ENCODE measurements at regions not wholly inside any gene's neighbourhood (a gene's known extent, or its start where the extent isn't known, plus 50 kb on each side); places are given as distances from the start of the nearest gene placed in this dataset.

DNA sequence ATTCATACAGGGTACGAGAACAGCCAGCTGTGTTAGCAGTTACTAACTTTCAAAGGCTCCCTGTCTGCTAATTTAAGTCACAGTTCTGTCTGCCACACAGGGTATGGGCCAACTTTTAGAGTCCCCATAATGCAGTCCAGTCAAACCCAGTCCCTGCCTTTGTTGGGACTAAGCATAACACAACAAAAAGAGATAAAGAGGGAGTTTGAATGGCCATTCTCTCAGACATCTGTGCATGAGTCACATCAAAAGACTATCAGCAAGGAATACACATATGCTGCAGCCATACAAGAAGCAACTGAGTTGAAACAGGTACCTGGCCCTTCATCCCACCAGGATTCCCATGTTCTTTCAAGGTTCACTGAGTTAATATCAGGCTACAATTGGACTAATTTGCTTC is 744.5 kb upstream of the C9orf72 start:
- no peaks in the 10 kb centered on the region for H3K27me3 ChIP-seq (ENCODE audit: low read depth, low read length)
- no peaks in the 10 kb centered on the region for H4K20me1 ChIP-seq (ENCODE audit: insufficient read depth, low read length)
- TF ChIP-seq EZH2phosphoT487 (IDR thresholded peaks at IDR 0.05; ENCODE audit: low read depth) = no peak
- TF ChIP-seq, protein P1, sequence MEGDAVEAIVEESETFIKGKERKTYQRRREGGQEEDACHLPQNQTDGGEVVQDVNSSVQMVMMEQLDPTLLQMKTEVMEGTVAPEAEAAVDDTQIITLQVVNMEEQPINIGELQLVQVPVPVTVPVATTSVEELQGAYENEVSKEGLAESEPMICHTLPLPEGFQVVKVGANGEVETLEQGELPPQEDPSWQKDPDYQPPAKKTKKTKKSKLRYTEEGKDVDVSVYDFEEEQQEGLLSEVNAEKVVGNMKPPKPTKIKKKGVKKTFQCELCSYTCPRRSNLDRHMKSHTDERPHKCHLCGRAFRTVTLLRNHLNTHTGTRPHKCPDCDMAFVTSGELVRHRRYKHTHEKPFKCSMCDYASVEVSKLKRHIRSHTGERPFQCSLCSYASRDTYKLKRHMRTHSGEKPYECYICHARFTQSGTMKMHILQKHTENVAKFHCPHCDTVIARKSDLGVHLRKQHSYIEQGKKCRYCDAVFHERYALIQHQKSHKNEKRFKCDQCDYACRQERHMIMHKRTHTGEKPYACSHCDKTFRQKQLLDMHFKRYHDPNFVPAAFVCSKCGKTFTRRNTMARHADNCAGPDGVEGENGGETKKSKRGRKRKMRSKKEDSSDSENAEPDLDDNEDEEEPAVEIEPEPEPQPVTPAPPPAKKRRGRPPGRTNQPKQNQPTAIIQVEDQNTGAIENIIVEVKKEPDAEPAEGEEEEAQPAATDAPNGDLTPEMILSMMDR (IDR thresholded peaks at IDR 0.05; ENCODE audit: low read depth, low read length) = no peak

DNA sequence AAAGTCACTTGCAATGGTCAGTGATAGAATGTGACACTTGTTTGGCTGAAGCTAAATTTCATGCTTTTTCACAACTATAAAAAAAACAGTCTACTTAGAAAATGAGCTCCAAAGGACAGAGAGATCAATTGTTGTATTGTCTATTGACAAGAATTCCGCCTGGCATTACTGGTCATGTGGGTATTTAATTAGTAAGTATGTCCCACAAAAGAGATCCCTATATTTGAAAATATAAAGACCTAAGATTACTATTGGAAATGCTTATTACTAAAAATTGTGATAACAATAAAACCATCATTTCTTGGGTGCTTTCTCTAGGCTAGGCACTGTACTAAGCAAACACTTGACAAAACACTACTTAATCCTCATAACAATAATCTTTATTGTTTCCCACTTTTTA is 745.2 kb upstream of the C9orf72 start:
- H3K4me2 ChIP-seq (ENCODE audit: low read length) = no peak overlapping the region
- H3K9ac ChIP-seq (ENCODE audit: low read length) = no peak overlapping the region
- no peak overlapping the region for H2AFZ ChIP-seq (ENCODE audit: low read depth, low read length)
- no peaks in the 10 kb centered on the region for H4K20me1 ChIP-seq (ENCODE audit: insufficient read depth, low read length)
- no peak overlapping the region for H3K27ac ChIP-seq (ENCODE audit: low read length)
- no peaks in the 10 kb centered on the region for H3K79me2 ChIP-seq (ENCODE audit: low read length)
- no peaks in the 10 kb centered on the region for H3K36me3 ChIP-seq (replicated peaks; ENCODE audit: low read depth, low read length)
- TF ChIP-seq EZH2phosphoT487 (IDR thresholded peaks at IDR 0.05; ENCODE audit: low read depth) = no peak
- TF ChIP-seq, protein P1 (IDR thresholded peaks at IDR 0.05; ENCODE audit: low read depth, low read length) = no peak
- no peaks in the 10 kb centered on the region for H3K4me1 ChIP-seq (ENCODE audit: low read length)
- H3K9me3 ChIP-seq (ENCODE audit: insufficient read depth, low read length) = no peaks in the 10 kb centered on the region
- no peaks in the 10 kb centered on the region for H3K27me3 ChIP-seq (ENCODE audit: low read depth, low read length)
- H3K4me3 ChIP-seq (ENCODE audit: low read length) = no peak overlapping the region

More for the DNA sequence above, 744.5 kb upstream of the C9orf72 start:
- no peaks in the 10 kb centered on the region for H3K4me1 ChIP-seq (ENCODE audit: low read length)
- H3K9ac ChIP-seq (ENCODE audit: low read length) = no peak overlapping the region
- H3K79me2 ChIP-seq (ENCODE audit: low read length) = no peaks in the 10 kb centered on the region
- no peak overlapping the region for H2AFZ ChIP-seq (ENCODE audit: low read depth, low read length)
- no peaks in the 10 kb centered on the region for H3K9me3 ChIP-seq (ENCODE audit: insufficient read depth, low read length)
- no peak overlapping the region for H3K27ac ChIP-seq (ENCODE audit: low read length)
- H3K36me3 ChIP-seq (replicated peaks; ENCODE audit: low read depth, low read length) = no peaks in the 10 kb centered on the region
- H3K4me2 ChIP-seq (ENCODE audit: low read length) = no peak overlapping the region
- no peak overlapping the region for H3K4me3 ChIP-seq (ENCODE audit: low read length)

DNA sequence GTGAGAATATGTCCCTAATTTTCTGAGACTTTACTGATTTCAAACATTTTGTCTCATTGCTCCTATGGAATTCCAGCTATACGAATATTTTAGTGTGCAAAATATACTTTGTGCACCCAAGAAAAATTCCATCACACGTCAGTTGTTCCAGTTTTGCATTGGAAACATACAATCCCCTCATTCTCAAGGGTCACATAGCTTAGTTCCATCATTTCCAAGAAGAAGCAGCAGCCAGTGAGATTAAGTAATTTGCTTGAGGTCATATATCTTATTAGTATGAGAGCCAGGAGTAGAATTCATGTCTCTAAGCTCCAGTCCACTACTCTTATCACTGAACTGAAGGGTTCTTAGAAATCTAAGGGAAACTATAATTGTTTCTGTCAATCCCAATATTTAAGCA is 746.7 kb upstream of the C9orf72 start:
- Histone ChIP-seq H3K79me2 (ENCODE audit: low read length) (no peaks in the 10 kb centered on the region), H3K9ac (ENCODE audit: low read length) (no peak overlapping the region), H3K36me3 (replicated peaks; ENCODE audit: low read depth, low read length) (no peaks in the 10 kb centered on the region), H2AFZ (ENCODE audit: low read depth, low read length) (no peak overlapping the region), H3K27ac (ENCODE audit: low read length) (no peak overlapping the region), H3K9me3 (ENCODE audit: insufficient read depth, low read length) (no peaks in the 10 kb centered on the region), H3K4me1 (ENCODE audit: low read length) (no peaks in the 10 kb centered on the region), H3K4me2 (ENCODE audit: low read length) (no peak overlapping the region), H3K4me3 (ENCODE audit: low read length) (no peak overlapping the region), H3K27me3 (ENCODE audit: low read depth, low read length) (no peaks in the 10 kb centered on the region), H4K20me1 (ENCODE audit: insufficient read depth, low read length) (no peaks in the 10 kb centered on the region)
- no peak for TF ChIP-seq EZH2phosphoT487 (IDR thresholded peaks at IDR 0.05; ENCODE audit: low read depth)
- TF ChIP-seq, protein P1 (IDR thresholded peaks at IDR 0.05; ENCODE audit: low read depth, low read length) = no peak

DNA sequence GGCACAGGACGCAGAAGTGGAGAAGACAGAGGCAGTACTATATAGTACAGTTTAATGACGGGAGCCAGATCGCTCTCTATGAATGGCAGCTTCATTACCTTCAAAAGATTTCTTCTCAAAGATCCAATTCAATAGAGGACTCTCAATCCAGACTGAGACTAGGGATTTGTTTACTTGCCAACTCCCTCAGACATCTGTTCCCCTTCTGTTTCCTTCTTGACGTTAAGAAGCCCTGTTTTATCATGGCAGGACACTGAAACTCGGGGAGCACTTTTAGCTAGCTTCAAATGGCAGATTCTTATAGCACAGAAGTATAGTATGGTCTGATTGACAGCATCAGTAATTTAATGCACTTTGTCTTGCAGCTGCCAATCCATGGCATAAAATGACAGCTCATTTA is 747.3 kb upstream of the C9orf72 start:
- Histone ChIP-seq H3K9me3 (ENCODE audit: insufficient read depth, low read length) (no peaks in the 10 kb centered on the region), H3K36me3 (replicated peaks; ENCODE audit: low read depth, low read length) (no peaks in the 10 kb centered on the region), H3K4me1 (ENCODE audit: low read length) (no peaks in the 10 kb centered on the region), H3K27ac (ENCODE audit: low read length) (no peak overlapping the region), H2AFZ (ENCODE audit: low read depth, low read length) (no peak overlapping the region), H4K20me1 (ENCODE audit: insufficient read depth, low read length) (no peaks in the 10 kb centered on the region), H3K9ac (ENCODE audit: low read length) (no peak overlapping the region), H3K4me3 (ENCODE audit: low read length) (no peak overlapping the region), H3K79me2 (ENCODE audit: low read length) (no peaks in the 10 kb centered on the region), H3K4me2 (ENCODE audit: low read length) (no peak overlapping the region), H3K27me3 (ENCODE audit: low read depth, low read length) (no peaks in the 10 kb centered on the region)
- TF ChIP-seq, protein P1 (IDR thresholded peaks at IDR 0.05; ENCODE audit: low read depth, low read length) = no peak
- TF ChIP-seq EZH2phosphoT487 (IDR thresholded peaks at IDR 0.05; ENCODE audit: low read depth) = no peak
